ENCODE measurements at regions not wholly inside any gene's neighbourhood (a gene's known extent, or its start where the extent isn't known, plus 50 kb on each side); places are given as distances from the start of the nearest gene placed in this dataset.

DNA sequence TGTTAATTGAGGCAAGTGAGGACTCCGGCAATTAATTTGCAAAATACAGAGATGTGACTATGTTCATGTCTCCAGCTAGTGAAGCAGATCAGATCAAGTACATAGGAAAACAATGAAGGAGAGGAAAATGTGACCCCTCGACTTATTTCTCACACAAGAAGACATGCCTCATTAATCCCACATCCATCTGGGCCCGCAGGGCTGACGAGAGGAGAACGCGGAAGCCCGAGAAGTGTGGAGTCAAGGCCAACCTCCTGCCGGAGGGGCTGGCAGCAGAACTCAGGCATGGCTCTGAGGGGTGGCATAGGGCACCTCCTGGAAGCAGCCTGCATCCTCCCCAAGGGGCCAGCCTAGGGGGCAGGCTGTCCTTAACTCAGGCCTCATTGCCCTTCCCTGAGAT, 54.4 kb downstream of the ZNF503 start:
- no peak for DNase-seq (ENCODE audit: low read depth)
- TF ChIP-seq, protein P1, sequence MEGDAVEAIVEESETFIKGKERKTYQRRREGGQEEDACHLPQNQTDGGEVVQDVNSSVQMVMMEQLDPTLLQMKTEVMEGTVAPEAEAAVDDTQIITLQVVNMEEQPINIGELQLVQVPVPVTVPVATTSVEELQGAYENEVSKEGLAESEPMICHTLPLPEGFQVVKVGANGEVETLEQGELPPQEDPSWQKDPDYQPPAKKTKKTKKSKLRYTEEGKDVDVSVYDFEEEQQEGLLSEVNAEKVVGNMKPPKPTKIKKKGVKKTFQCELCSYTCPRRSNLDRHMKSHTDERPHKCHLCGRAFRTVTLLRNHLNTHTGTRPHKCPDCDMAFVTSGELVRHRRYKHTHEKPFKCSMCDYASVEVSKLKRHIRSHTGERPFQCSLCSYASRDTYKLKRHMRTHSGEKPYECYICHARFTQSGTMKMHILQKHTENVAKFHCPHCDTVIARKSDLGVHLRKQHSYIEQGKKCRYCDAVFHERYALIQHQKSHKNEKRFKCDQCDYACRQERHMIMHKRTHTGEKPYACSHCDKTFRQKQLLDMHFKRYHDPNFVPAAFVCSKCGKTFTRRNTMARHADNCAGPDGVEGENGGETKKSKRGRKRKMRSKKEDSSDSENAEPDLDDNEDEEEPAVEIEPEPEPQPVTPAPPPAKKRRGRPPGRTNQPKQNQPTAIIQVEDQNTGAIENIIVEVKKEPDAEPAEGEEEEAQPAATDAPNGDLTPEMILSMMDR (conservative IDR thresholded peaks at IDR 0.05; ENCODE audit: low read depth, low read length): no peak

DNA sequence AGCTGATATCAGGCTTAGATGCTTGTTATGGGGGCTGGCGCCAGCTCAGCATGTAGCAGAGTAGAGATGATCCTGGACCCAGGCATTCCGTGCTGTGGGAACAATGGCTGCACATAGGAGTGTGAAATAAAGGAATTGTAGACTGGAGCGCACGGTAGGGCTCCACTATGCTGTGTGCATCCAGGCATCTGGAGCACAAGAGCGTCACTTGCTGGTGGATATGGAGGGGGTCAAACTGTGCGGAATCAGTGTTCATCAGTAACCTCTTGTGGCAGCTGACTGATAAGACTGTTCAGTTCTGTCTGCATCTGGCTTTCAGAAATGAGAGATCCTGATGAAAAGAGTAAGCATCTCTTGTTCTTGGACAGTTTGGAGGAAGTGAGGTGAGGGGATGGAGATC, 55.8 kb downstream of the ZNF503 start:
- no peak for DNase-seq (ENCODE audit: low read depth)
- TF ChIP-seq, protein P1 (conservative IDR thresholded peaks at IDR 0.05; ENCODE audit: low read depth, low read length): no peak
- no peak overlapping the region for H3K4me3 ChIP-seq (ENCODE audit: low read length)

More for the DNA sequence above, 54.4 kb downstream of the ZNF503 start:
- H3K4me3 ChIP-seq (ENCODE audit: low read length): no peak overlapping the region

DNA sequence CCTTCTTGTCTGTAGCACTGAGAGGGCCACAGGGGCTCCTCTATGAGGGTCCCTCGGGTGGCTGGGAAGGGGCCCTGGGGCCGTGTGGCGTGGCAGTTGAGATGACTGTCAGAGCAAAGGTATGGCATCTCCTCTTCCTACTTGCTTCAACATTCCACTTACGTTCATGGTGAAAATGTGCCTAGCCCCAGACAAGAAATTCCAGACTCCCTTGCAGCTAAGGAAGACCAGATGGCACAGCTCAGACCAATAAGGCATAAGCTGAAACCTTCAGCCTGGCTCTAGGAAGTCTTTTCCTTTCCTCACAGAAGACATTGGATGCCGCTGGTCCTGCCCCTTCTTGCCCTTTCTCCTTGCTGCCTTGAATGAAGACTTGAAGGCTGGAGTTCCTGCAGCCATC, 57.4 kb downstream of the ZNF503 start:
- TF ChIP-seq, protein P1 (conservative IDR thresholded peaks at IDR 0.05; ENCODE audit: low read depth, low read length): no peak
- DNase-seq (ENCODE audit: low read depth): no peak
- no peak overlapping the region for H3K4me3 ChIP-seq (ENCODE audit: low read length)

DNA sequence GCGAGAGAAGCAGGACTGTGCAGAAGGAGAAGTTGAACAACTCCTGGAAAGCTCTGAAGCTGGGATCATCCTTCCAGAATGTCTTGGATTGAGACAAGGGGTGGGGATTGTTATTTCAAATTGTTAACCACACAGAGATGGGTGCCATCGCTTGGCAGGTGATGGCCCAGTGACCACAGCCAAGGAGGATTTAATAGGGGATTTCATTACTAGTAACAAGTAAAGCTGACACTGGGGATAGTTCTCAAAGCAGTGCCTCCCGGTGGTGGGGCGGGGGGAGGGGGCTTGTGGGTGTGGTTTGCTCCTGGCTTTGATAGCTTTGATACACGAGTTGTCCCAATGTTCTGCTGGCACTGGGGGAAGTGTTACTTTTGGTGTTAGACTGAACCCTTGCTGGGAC, 59.2 kb downstream of the ZNF503 start:
- DNase-seq (ENCODE audit: low read depth): no peak
- H3K4me3 ChIP-seq (ENCODE audit: low read length): no peak overlapping the region
- TF ChIP-seq, protein P1 (conservative IDR thresholded peaks at IDR 0.05; ENCODE audit: low read depth, low read length): no peak

DNA sequence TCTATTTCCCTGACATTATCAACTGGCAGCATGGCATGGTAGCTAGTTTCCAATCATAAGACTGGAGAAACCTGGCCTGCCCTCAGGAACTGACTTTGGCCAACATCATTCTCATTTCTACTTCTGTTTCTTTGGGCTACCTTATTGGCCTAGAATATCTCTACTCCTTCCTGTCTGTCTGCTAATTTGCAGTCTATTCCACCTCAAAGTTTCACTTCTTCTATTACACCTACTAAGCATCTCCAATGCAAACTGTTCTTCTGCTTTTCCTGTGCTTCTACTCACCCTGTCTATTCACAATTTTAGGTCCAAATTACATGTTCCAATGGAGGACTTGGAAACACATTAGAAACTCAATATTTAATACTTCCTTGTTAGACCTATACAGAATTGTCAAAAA, 65.6 kb downstream of the ZNF503 start:
- no peak overlapping the region for H3K4me3 ChIP-seq (ENCODE audit: low read length)
- TF ChIP-seq, protein P1 (conservative IDR thresholded peaks at IDR 0.05; ENCODE audit: low read depth, low read length): no peak
- DNase-seq (ENCODE audit: low read depth): no peak

DNA sequence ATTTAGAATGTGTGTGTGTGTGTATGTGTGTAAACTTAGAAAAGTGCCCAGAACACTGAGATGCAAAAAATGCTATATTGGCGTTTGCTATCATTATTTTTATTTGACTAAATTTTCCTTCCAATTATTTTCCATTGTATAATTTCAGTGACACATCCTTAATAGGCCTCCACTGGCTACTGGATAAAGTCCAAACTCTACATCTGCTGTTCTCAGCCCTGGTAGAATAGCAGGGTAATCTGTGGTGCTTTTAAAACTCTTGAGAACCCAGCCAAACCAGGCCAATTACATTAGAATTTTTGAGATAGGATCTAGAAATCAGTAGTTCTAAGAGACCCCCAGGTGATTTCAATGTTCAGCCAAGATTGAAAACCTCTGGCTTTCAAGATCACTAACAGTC, 66.4 kb downstream of the ZNF503 start:
- no peak overlapping the region for H3K4me3 ChIP-seq (ENCODE audit: low read length)
- DNase-seq (ENCODE audit: low read depth): no peak
- TF ChIP-seq, protein P1 (conservative IDR thresholded peaks at IDR 0.05; ENCODE audit: low read depth, low read length): no peak

DNA sequence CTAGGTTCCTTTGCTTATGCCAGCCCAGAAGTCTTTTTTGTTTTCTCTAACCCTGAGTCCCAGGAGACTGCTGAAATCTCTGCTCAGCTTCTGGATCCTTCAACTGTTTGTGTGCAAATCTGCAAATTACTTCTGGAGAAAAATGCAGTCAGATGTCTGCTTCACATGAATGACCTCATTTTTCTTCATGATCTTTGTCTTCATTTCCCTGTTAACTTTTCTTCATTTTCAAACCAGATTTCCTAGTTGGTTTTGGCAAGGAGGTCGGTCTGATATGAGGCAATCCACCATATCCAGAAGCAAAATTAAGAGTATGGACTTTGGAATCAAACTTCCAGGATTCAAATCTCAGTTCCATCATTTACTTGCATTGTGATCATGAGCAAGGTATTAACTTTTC, 66.8 kb downstream of the ZNF503 start:
- no peak overlapping the region for H3K4me3 ChIP-seq (ENCODE audit: low read length)
- DNase-seq (ENCODE audit: low read depth): no peak
- TF ChIP-seq, protein P1 (conservative IDR thresholded peaks at IDR 0.05; ENCODE audit: low read depth, low read length): no peak

Data from retinal pigment epithelial cell (primary cell).